PC-3 (cell line): ENCODE measurements at regions not wholly inside any gene's neighbourhood (a gene's known extent, or its start where the extent isn't known, plus 50 kb on each side); places are given as distances from the start of the nearest gene placed in this dataset.

Source experiments
- ATAC-seq: fragments of 200-7000 bp; cut with Tn5 transposase; 2 replicates; pipeline ENCODE4 v1.9.1; 2020; ENCODE audit warnings: mild to moderate bottlenecking, moderate library complexity
- BruUV-seq: library from RNA; stranded (reverse); fragments of 400-500 nt; replicated peaks from 2 replicates; lab custom pipeline; 2021; lab: Mats Ljungman, UMichigan
- CTCF ChIA-PET: fragments of 300-600 bp; sonication (Branson Sonifier 250); formaldehyde crosslinking; loops from one replicate; lab custom pipeline; 2022; ENCODE audit warnings: antibody characterized with exemption; lab: Charles Lee
- POLR2A ChIA-PET: fragments of 300-600 bp; sonication (Branson Sonifier 250); formaldehyde crosslinking; loops from one replicate; lab custom pipeline; 2022; ENCODE audit warnings: antibody characterized with exemption; ENCODE audit not compliant: unreplicated experiment; lab: Charles Lee
- DNase-seq: peaks from one replicate; pipeline ENCODE4 v3.0.0-alpha.2; 2015
- H2AFZ ChIP-seq: fragments of 300-600 bp; sonication (generic); 2 replicates; pipeline ENCODE4 v1.6.0; 2016; ENCODE audit warnings: antibody characterized with exemption, low read length
- H3F3A ChIP-seq: fragments of 300-600 bp; sonication (generic); one replicate; pipeline ENCODE4 v1.6.0; 2017; ENCODE audit warnings: antibody characterized with exemption, low read length, control low read depth, mild to moderate bottlenecking; ENCODE audit not compliant: unreplicated experiment
- H3K27ac ChIP-seq: fragments of 300-600 bp; sonication (generic); 2 replicates; pipeline ENCODE4 v1.5.1; 2016; ENCODE audit warnings: mild to moderate bottlenecking, low read length
- H3K27me3 ChIP-seq: fragments of 300-600 bp; sonication (generic); 2 replicates; pipeline ENCODE4 v1.6.1; 2016; ENCODE audit warnings: low read length, mixed read lengths
- H3K36me3 ChIP-seq: fragments of 300-600 bp; sonication (generic); 2 replicates; pipeline ENCODE4 v1.6.1; 2016; ENCODE audit warnings: low read depth, mixed run types, low read length, mixed read lengths
- H3K4me1 ChIP-seq: fragments of 300-600 bp; sonication (generic); 2 replicates; pipeline ENCODE4 v1.5.1; 2016; ENCODE audit warnings: low read length; ENCODE audit not compliant: insufficient read depth
- H3K4me2 ChIP-seq: fragments of 300-600 bp; sonication (generic); 2 replicates; pipeline ENCODE4 v1.6.0; 2016; ENCODE audit warnings: low read length
- H3K4me3 ChIP-seq: fragments of 300-600 bp; sonication (generic); 2 replicates; pipeline ENCODE4 v1.5.1; 2016; ENCODE audit warnings: mild to moderate bottlenecking, low read length, mixed read lengths
- H3K79me2 ChIP-seq: fragments of 300-600 bp; sonication (generic); 2 replicates; pipeline ENCODE4 v1.6.1; 2017; ENCODE audit warnings: low read length, mixed read lengths
- H3K9ac ChIP-seq: fragments of 300-600 bp; sonication (generic); 2 replicates; pipeline ENCODE4 v1.6.0; 2016; ENCODE audit warnings: mild to moderate bottlenecking, low read length
- H3K9me2 ChIP-seq: fragments of 300-600 bp; sonication (generic); replicated peaks from 2 replicates; pipeline ENCODE4 v1.6.1; 2016; ENCODE audit warnings: mixed run types, low read length, mixed read lengths
- H3K9me3 ChIP-seq: fragments of 300-600 bp; sonication (generic); 2 replicates; pipeline ENCODE4 v1.6.1; 2016; ENCODE audit warnings: low read length, mixed read lengths
- H4K20me1 ChIP-seq: fragments of 300-600 bp; sonication (generic); 2 replicates; pipeline ENCODE4 v1.6.1; 2016; ENCODE audit warnings: low read length, mixed read lengths
- EZH2 ChIP-seq: fragments of 300-600 bp; sonication (generic); IDR thresholded peaks from one replicate; pipeline ENCODE4 v1.6.1; 2017; ENCODE audit warnings: antibody characterized with exemption, mild to moderate bottlenecking, low read length; ENCODE audit not compliant: unreplicated experiment
- EZH2phosphoT487 ChIP-seq: fragments of 300-600 bp; sonication (generic); IDR thresholded peaks from 2 replicates; pipeline ENCODE4 v1.6.1; 2018; ENCODE audit warnings: mild to moderate bottlenecking, antibody characterized with exemption, low read length, borderline replicate concordance
- intact Hi-C: fragments of 100-400 bp; cut with micrococcal nuclease; formaldehyde crosslinking; loops from 2 replicates; pipeline ENCODE4 v1.9.0; 2023
- TF ChIP-seq, protein P1 (sequence below): fragments of 300-600 bp; sonication (generic); conservative IDR thresholded peaks from 2 replicates; pipeline ENCODE4 v1.5.1; 2017; ENCODE audit warnings: antibody characterized with exemption, low read depth, mild to moderate bottlenecking, low read length

DNA sequence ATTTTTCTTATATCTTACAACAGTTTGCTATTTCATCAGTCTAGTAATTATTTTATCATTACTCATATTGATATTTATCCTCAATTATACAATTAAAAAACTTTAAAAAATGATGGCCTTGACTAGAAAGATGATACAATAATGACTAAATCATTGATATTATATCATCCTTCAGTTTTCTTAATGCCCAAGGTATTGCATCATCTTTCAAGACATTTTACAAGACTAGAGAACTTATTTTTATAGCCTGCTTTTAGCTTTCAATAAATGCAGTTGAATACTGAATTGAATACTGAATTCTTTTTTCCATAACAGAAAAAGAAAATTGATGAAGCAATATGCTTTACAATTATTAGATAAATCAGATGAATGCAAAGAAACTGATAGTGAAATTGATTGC is 886.5 kb upstream of the LRRC4C start:
- no peak for TF ChIP-seq EZH2phosphoT487
- TF ChIP-seq, protein P1, sequence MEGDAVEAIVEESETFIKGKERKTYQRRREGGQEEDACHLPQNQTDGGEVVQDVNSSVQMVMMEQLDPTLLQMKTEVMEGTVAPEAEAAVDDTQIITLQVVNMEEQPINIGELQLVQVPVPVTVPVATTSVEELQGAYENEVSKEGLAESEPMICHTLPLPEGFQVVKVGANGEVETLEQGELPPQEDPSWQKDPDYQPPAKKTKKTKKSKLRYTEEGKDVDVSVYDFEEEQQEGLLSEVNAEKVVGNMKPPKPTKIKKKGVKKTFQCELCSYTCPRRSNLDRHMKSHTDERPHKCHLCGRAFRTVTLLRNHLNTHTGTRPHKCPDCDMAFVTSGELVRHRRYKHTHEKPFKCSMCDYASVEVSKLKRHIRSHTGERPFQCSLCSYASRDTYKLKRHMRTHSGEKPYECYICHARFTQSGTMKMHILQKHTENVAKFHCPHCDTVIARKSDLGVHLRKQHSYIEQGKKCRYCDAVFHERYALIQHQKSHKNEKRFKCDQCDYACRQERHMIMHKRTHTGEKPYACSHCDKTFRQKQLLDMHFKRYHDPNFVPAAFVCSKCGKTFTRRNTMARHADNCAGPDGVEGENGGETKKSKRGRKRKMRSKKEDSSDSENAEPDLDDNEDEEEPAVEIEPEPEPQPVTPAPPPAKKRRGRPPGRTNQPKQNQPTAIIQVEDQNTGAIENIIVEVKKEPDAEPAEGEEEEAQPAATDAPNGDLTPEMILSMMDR: no peak
- no peak for TF ChIP-seq EZH2
- no peak for ATAC-seq
- intact Hi-C loops: no loop called here

DNA sequence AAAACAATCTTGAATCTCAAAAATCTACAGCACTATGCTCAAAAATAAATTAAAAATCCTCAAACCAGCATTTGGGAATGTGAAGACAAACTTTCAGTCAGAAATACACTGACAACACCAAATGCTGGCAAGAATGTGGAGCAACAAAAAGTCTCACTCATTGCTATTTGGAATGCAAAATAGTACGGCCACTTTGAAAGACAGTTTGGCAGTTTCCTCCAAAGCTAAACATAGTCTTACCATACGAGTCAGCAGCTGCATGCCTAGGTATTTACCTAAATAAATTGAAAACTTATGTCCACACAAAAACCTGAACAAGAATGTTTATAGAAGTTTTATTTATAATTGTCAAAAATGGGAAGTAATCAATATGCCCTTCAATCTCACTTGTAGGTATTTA is 904.2 kb upstream of the LRRC4C start:
- H3K9me3 ChIP-seq: no peaks in the 10 kb centered on the region
- H3K4me1 ChIP-seq: no peaks in the 10 kb centered on the region
- intact Hi-C loops: no loop called here
- TF ChIP-seq EZH2: no peak
- no peak for TF ChIP-seq EZH2phosphoT487
- TF ChIP-seq, protein P1: no peak
- H3K9me2 ChIP-seq: no peaks in the 10 kb centered on the region
- H3K4me2 ChIP-seq: no peak overlapping the region
- no peaks in the 10 kb centered on the region for H3F3A ChIP-seq
- no peaks in the 10 kb centered on the region for H3K79me2 ChIP-seq
- DNase-seq: no peak
- BruUV-seq: no TSS peak
- no peaks in the 10 kb centered on the region for H3K27me3 ChIP-seq
- no peak overlapping the region for H3K4me3 ChIP-seq
- POLR2A ChIA-PET: no interaction called here
- no peaks in the 10 kb centered on the region for H3K36me3 ChIP-seq
- H2AFZ ChIP-seq: no peak overlapping the region
- ATAC-seq: no peak
- CTCF ChIA-PET: no interaction called here
- H4K20me1 ChIP-seq: no peaks in the 10 kb centered on the region
- no peak overlapping the region for H3K27ac ChIP-seq
- no peak overlapping the region for H3K9ac ChIP-seq

More for the DNA sequence above, 886.5 kb upstream of the LRRC4C start:
- Histone ChIP-seq H3K4me3 (no peak overlapping the region), H3K9ac (no peak overlapping the region), H3K9me3 (no peaks in the 10 kb centered on the region), H4K20me1 (no peaks in the 10 kb centered on the region), H3K4me1 (peaks cover 11% of the 10 kb centered on the region), H3K9me2 (no peaks in the 10 kb centered on the region), H3K36me3 (no peaks in the 10 kb centered on the region), H3K27ac (no peak overlapping the region), H3K4me2 (no peak overlapping the region), H3K79me2 (no peaks in the 10 kb centered on the region), H2AFZ (no peak overlapping the region), H3K27me3 (no peaks in the 10 kb centered on the region), H3F3A (no peaks in the 10 kb centered on the region)
- ChIA-PET POLR2A (no interaction called here), CTCF (no interaction called here)
- no TSS peak for BruUV-seq
- DNase-seq: no peak

DNA sequence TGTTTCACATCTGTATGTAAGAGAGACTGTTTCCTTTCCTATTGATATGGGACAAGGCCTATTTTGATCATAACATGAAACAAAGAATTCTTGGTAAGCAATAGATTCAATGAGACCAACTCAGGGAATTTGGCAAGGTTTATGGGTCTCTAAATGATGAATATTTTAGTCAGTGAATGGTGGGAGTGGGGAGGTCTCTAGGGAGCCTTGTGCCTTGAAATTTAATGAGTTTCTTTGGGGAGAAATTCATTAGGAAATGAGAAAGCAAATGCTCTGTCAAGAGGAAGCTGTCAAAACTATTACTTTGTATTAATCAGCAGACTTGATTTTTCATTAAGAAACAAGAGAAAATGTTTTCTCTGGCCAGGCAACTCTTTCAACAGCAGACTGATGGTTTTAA is 921.7 kb upstream of the API5 start:
- no peaks in the 10 kb centered on the region for H3F3A ChIP-seq
- DNase-seq: no peak
- H3K4me3 ChIP-seq: no peak overlapping the region
- no peaks in the 10 kb centered on the region for H3K9me2 ChIP-seq
- TF ChIP-seq, protein P1: no peak
- TF ChIP-seq EZH2phosphoT487: no peak
- intact Hi-C loops: no loop called here
- H4K20me1 ChIP-seq: no peaks in the 10 kb centered on the region
- no peaks in the 10 kb centered on the region for H3K4me1 ChIP-seq
- H2AFZ ChIP-seq: no peak overlapping the region
- H3K27me3 ChIP-seq: no peaks in the 10 kb centered on the region
- no peak overlapping the region for H3K9ac ChIP-seq
- H3K79me2 ChIP-seq: no peaks in the 10 kb centered on the region
- ChIA-PET CTCF (no interaction called here), POLR2A (no interaction called here)
- no peak overlapping the region for H3K4me2 ChIP-seq
- no peak for ATAC-seq
- no peak overlapping the region for H3K27ac ChIP-seq
- H3K9me3 ChIP-seq: no peaks in the 10 kb centered on the region
- no peaks in the 10 kb centered on the region for H3K36me3 ChIP-seq
- no TSS peak for BruUV-seq
